ENCODE measurements at regions not wholly inside any gene's neighbourhood (a gene's known extent, or its start where the extent isn't known, plus 50 kb on each side); places are given as distances from the start of the nearest gene placed in this dataset.
A peak's percentile ranks its signal among the peaks of the same experiment; 100 is the strongest.

DNA sequence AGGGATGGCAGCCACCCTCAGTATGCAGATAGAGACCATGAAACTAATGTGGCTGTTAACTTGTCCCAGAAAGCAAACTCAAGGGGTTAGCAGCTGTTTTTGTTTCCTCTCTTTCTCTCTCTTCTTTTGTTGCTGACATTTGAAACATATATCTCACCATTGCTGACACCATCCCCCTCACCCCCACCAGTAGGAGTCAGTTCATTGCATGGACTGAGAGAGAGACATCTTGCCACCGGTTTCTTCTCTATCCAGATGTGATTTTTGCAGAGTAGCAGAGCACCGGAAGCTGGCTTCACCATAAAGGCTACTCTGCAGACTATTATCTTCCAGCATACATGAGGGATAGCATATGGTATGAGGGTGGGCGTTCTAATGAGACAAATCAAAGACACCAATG is 177.1 kb upstream of the FRG1 start:
- Histone ChIP-seq H3K4me3 (ENCODE audit: low read depth, low read length) (no peak overlapping the region), H3K36me3 (no peaks in the 10 kb centered on the region), H3K27me3 (no peaks in the 10 kb centered on the region), H3K4me1 (no peaks in the 10 kb centered on the region), H3K9me3 (no peaks in the 10 kb centered on the region)
- DNase-seq = no peak
- TF ChIP-seq, protein P1, sequence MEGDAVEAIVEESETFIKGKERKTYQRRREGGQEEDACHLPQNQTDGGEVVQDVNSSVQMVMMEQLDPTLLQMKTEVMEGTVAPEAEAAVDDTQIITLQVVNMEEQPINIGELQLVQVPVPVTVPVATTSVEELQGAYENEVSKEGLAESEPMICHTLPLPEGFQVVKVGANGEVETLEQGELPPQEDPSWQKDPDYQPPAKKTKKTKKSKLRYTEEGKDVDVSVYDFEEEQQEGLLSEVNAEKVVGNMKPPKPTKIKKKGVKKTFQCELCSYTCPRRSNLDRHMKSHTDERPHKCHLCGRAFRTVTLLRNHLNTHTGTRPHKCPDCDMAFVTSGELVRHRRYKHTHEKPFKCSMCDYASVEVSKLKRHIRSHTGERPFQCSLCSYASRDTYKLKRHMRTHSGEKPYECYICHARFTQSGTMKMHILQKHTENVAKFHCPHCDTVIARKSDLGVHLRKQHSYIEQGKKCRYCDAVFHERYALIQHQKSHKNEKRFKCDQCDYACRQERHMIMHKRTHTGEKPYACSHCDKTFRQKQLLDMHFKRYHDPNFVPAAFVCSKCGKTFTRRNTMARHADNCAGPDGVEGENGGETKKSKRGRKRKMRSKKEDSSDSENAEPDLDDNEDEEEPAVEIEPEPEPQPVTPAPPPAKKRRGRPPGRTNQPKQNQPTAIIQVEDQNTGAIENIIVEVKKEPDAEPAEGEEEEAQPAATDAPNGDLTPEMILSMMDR (IDR thresholded peaks at IDR 0.05; ENCODE audit: low read depth, low read length) = no peak

DNA sequence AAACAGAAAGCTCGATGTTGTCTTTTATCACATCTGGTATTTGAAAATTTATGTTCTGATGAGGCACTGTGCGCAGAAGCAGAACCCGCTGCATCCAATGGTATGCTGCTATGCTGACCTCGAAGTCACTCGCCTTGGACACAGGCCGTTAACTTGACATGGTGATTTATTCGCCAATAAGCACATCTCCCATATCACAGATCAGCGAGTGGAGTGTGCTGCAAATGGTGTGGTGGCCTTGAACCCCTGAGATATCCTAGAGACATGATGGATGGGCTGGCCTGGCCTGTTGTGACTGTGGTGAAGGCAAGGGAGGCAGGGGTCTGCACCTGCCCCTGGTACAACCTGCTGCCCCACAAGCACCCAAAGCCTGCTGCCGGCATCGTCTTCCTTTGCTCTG is 175.4 kb upstream of the FRG1 start:
- no peaks in the 10 kb centered on the region for H3K9me3 ChIP-seq
- H3K36me3 ChIP-seq = no peaks in the 10 kb centered on the region
- H3K4me1 ChIP-seq = no peaks in the 10 kb centered on the region
- no peaks in the 10 kb centered on the region for H3K27me3 ChIP-seq
- no peak overlapping the region for H3K4me3 ChIP-seq (ENCODE audit: low read depth, low read length)
- DNase-seq = no peak
- TF ChIP-seq, protein P1 (IDR thresholded peaks at IDR 0.05; ENCODE audit: low read depth, low read length) = no peak

DNA sequence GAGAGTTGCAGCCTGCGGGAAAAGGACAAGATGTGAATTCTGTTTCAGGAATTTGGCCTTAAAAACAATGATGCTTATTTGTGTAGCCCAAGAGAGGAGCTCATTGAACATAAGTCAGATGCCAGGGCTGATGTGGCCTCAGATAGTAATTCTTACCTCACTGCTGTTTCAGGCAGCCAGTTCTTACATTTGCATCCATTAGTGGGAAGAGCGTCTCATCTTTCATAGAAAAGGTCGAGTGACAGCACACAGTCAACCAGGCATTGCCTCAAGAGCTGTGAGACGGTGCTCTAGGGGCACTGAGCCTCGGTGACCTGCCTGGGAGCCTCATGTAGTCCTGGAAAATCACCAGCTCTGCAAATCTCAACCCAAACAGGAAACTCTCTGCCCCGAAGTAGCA is 174.9 kb upstream of the FRG1 start:
- H3K9me3 ChIP-seq = no peaks in the 10 kb centered on the region
- TF ChIP-seq, protein P1 (IDR thresholded peaks at IDR 0.05; ENCODE audit: low read depth, low read length) = no peak
- H3K4me3 ChIP-seq (ENCODE audit: low read depth, low read length) = no peak overlapping the region
- H3K4me1 ChIP-seq = no peaks in the 10 kb centered on the region
- no peaks in the 10 kb centered on the region for H3K36me3 ChIP-seq
- DNase-seq = no peak
- H3K27me3 ChIP-seq = no peaks in the 10 kb centered on the region

DNA sequence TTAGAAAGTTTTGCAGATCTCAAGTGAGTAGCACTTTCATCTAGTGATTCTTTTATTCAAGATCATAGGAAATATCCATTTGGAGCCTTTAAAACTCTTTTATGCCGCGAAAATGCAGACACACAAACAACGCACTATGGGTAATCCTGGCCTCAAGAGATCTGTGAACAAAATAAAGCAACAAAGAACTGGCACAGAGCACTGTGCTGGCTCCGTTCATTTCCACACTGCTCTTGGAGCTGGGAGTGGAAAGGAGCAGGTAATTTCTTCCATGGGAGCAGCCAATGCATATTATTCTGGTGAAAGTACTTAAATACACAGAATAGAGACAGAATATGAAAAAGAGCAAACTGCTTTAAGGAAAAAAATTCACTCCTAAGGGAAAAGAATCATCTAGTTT is 172.7 kb upstream of the FRG1 start:
- H3K4me3 ChIP-seq (ENCODE audit: low read depth, low read length) = no peak overlapping the region
- H3K36me3 ChIP-seq = no peaks in the 10 kb centered on the region
- TF ChIP-seq, protein P1 (IDR thresholded peaks at IDR 0.05; ENCODE audit: low read depth, low read length) = no peak
- H3K9me3 ChIP-seq = no peaks in the 10 kb centered on the region
- no peak for DNase-seq
- H3K27me3 ChIP-seq = no peaks in the 10 kb centered on the region
- no peaks in the 10 kb centered on the region for H3K4me1 ChIP-seq

DNA sequence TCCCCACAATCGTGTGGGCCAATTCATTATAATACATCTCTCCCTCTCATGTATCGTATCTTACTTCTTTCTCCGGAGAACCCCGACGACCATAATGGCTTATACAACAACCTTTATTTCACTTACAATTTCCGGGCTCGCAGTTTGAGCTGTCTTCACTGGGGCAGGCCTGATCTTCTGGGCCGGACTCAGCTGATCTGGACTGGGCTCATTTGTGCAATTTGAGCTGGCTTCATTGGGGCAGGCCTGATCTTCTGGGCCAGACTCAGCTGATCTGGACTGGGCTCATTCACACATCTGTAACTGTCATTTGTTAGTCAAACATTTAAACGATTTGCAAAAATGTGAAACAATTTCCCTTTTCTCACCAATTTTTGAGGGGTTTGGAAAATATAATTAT is 171.5 kb upstream of the FRG1 start:
- no peaks in the 10 kb centered on the region for H3K36me3 ChIP-seq
- no peaks in the 10 kb centered on the region for H3K9me3 ChIP-seq
- no peaks in the 10 kb centered on the region for H3K27me3 ChIP-seq
- no peak overlapping the region for H3K4me3 ChIP-seq (ENCODE audit: low read depth, low read length)
- no peaks in the 10 kb centered on the region for H3K4me1 ChIP-seq
- DNase-seq = peak; percentile 25
- TF ChIP-seq, protein P1 (IDR thresholded peaks at IDR 0.05; ENCODE audit: low read depth, low read length) = no peak

DNA sequence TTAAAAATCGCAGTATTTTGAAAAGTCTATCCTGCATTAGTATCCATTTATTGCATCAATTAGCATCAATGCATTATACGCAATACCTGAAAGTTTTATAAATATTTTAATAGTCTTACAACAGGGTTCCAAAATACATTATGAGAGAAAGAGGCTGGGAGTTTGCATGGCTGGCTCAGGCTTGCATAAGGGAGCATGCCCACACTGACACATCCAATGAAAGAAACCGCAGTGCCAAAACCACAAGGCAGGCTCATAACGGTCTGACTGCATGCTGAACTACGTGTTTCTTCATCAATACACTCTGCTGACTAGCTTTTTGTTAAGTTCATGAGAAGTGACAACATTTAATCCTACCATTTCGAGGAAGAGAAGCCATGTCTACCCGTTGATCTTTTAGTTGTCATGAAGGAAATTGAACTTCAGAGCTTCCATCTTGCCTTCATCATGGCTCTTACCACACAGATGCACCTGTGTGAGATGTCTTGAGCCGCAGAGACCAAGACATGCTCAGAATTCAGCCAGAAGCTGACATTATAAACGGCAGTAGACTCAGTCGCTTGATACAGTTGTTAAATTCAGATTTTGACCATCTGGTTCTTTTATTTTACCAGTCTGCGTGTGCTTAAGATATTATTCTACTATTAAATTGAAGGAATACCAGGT is 168.8 kb upstream of the FRG1 start:
- Histone ChIP-seq H3K4me1 (no peaks in the 10 kb centered on the region), H3K27me3 (no peaks in the 10 kb centered on the region), H3K9me3 (no peaks in the 10 kb centered on the region), H3K4me3 (ENCODE audit: low read depth, low read length) (no peak overlapping the region), H3K36me3 (no peaks in the 10 kb centered on the region)
- TF ChIP-seq, protein P1 (IDR thresholded peaks at IDR 0.05; ENCODE audit: low read depth, low read length) = no peak
- no peak for DNase-seq
